NCI-H2171 (cell line): ENCODE measurements at regions not wholly inside any gene's neighbourhood (a gene's known extent, or its start where the extent isn't known, plus 50 kb on each side); places are given as distances from the start of the nearest gene placed in this dataset.

Experiments
- DNase-seq: peaks from one replicate; lab custom pipeline; 2025; lab: John Stamatoyannopoulos, UW

- DNase-seq, result no peak
These were observed 82.5 kb upstream of the SORBS2 start for GRCh38 chr4:185894481-185894880.

GRCh38 chr4:185895351-185895750 lies 83.4 kb upstream of the SORBS2 start:
- no peak for DNase-seq

DNA sequence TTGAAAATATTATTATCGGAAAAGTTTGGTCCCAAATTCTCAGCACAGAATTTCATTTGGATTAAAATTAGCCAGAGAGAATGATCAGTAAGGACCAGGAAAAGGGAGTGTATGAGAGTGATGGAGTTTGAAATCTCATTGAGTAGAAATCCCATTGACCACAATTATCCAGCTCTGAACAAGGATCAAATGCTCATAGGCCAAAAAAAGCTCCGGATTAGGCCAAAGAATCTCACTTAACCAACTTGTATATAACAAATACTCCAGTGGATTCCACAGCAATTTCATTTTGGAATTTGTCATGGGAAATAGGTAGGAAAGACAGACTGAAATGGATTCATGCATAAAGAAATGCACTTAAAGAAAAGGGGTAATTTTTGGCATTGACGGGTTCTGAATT lies 83.9 kb upstream of the SORBS2 start:
- DNase-seq, result no peak

- DNase-seq, result no peak
These were observed 85.0 kb upstream of the SORBS2 start for GRCh38 chr4:185896817-185897488.

- no peak for DNase-seq
These were observed 86.4 kb upstream of the SORBS2 start for GRCh38 chr4:185898413-185898812.

DNA sequence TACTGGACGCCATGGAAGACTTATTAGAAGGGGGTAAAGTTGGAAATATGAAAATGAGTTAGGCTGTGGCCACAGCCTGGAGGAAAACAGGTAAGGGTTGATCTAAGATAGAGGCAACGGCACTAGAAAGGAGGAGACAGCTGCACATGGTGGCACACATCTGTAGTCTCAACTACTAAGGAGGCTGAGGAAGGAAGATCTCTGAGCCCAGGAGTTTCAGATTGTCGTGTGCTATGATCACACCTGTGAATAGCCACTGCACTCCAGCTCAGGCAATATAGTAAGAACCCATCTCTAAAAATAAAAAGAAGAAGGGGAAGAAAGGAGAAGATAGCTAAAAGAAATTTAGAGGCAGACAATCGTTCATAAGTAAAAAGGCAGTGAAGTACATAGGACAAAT lies 87.8 kb upstream of the SORBS2 start:
- no peak for DNase-seq

DNA sequence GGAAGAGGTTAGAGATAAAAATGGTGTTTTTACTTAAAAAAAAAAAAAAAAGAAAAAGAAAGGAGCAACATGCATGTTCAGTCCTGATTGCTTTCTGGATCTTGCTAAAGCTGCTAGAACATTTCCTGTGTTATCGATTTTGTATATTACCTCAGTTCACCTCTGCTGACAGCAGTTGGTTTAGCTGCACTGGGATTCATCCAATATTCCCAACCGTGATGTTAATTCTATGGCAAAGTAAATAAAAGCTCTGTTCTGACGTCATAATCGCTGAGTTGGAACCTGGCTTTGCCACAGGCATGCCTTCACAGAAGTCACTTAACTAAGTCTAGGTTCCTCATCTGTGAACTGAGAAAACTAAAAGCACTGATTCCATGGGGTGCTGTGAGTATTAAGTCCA lies 90.7 kb upstream of the SORBS2 start:
- DNase-seq, result no peak

GRCh38 chr4:185903205-185903604 lies 91.2 kb upstream of the SORBS2 start:
- DNase-seq, result no peak

- DNase-seq, result no peak
These were observed 92.4 kb upstream of the SORBS2 start for GRCh38 chr4:185904381-185904780.

- no peak for DNase-seq
These were observed 98.0 kb upstream of the SORBS2 start for GRCh38 chr4:185909972-185910371.

GRCh38 chr4:185911556-185912064 lies 99.6 kb upstream of the SORBS2 start:
- no peak for DNase-seq

DNA sequence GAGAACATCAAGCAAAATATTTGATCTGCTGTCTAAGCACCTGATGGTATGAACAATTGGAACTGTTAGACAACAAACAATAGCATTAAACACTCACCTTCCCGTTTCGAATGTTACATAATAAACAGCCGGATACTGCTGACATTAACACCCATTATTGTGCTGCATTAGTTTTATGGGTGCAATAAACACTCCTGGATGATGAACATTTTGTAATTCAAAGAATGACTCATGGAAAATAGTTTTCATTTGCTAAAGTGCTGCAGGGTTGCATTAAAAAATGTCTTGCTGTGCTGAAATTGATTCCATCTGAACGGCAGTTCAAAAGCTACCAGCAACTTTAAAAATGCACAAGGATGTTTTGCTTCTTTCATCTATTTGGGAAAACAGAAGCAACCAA lies 100.8 kb upstream of the SORBS2 start:
- no peak for DNase-seq

DNA sequence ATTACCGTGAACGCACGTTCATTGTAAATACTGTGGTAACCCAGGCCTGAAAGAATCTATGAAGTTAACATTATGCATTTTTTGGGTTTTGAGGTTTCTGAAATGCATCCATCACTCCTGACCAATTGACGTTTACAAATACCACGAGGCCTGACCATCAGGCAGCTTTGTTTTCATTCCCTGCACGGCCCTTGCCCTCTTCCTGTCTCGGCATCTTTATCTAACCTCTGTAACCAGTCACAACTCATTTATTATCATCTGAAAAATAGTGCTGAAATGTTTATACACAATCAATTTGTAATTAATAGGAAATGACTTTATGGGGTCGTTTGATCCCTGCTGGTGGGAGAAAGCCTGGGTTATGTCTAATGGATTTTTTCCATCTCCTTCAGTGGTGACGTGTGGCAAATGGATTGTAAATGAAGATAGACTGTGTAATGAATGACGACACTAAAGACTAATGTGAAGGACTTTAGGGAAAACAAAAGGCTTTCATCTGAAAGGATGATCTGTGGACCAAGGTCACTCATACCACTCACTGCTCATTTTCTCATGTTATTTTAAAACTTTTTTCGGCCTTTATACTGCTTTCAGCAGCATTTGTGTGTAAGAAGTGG lies 102.7 kb upstream of the SORBS2 start:
- DNase-seq, result no peak

DNA sequence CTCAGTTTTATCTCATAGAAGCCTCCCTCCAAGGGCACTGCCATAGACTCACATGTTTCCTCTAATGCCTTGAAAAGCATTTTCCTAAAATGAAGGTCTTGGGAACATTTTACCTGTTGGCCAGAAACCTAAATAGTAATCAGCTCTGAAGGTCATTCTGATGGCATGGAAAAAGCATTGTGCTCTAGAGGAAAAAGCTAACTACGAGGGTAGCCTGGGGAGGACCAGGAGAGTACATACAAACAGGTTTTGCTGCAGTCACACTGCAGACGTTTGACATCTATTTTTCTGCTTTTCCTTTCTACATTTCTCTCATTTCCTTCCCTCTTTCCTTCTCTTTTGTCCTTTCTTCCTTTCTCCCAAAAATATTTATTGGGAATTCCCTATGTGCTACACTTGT lies 103.3 kb upstream of the SORBS2 start:
- DNase-seq, result no peak

GRCh38 chr4:185915817-185916216 lies 103.8 kb upstream of the SORBS2 start:
- no peak for DNase-seq

GRCh38 chr4:185916231-185916630 lies 104.2 kb upstream of the SORBS2 start:
- DNase-seq, result no peak

GRCh38 chr4:185916683-185917082 lies 104.7 kb upstream of the SORBS2 start:
- DNase-seq, result no peak

GRCh38 chr4:185919107-185919506 lies 107.1 kb upstream of the SORBS2 start:
- DNase-seq, result no peak

- DNase-seq, result no peak
These were observed 108.2 kb upstream of the SORBS2 start for GRCh38 chr4:185920171-185920570.

GRCh38 chr4:185920691-185921260 lies 108.8 kb upstream of the SORBS2 start:
- no peak for DNase-seq

DNA sequence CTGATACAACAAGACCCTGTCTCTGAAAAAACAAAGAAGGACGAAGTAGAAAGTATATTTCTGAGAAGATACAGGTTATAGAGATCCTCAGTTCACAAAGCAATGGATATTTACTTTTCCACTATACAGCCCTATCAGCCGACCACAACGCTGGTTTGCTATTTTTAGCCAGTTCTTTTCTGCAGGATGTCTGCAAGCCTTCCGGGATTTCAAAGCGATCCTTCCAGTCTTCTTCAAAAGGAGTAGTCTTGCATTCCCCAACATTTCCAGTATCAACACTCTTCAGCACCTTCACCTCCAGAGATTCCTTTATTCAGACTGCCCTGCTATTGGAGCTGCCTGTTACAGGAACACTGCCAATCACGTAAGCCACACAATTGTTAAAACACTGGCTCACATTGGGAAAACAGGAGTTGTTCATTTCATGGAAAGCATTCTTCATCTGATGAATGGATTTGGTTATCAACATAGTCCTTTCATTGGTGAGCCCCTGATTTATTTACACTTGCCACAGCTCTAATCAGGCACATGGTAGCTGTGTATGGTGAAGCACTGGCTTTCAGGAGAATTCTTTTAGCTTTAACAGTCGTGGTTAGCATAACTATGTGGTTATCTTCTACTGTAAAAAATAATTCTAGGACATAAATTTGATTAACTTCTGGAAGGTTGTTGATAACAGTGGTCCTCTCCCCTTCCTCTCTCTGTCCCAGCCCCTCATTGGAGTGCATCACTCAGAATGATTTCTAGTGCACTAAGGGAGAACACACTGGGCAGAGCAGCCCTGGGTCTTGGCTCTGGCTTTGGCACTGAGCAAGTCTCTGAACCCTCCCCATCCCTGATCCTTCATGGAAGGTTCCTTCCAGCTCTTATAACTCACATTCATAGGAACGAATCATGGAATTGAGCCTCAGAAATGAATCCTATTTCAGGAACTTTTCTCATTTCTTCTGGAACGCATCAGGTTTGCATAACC lies 109.9 kb upstream of the SORBS2 start:
- no peak for DNase-seq

DNA sequence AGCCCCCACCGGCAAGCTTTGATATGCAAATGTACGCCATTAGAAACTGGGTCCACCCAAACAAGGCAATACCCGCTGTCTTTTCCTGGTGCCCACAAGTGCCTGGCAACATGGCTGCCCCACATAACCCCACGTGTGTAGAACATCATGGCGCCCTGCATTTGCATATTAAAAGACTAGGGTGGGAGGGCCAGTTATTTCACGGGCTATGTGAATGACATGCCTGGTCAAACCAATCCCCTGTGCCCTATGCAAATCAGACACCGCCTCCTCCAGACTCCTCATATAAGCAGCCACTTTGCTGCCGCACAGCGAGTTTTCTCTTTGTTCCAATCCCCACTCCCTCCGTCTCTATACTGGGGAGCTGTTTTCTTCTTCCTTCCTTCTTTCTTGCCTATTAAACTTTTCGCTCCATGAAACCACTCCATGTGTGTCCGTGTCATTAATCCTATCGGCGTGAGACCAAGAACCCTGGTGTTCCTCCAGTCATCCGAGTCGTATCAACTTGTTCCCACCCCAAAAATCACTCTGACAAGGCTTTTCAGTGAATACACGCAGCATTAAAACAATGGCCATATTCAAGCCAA lies 112.6 kb upstream of the SORBS2 start:
- no peak for DNase-seq
